Nephron progenitor cell (in vitro differentiated cells): ENCODE measurements at regions not wholly inside any gene's neighbourhood (a gene's known extent, or its start where the extent isn't known, plus 50 kb on each side); places are given as distances from the start of the nearest gene placed in this dataset.

Experiments used
- DNase-seq: peaks from one replicate; pipeline ENCODE4 v3.0.0; 2021
- H3K27ac Mint-ChIP-seq: 2 replicates; pipeline ENCODE4 v1.8.0; 2021; ENCODE audit warnings: mild to moderate bottlenecking, moderate library complexity, mixed read lengths
- H3K27me3 Mint-ChIP-seq: 2 replicates; pipeline ENCODE4 v1.8.0; 2021; ENCODE audit warnings: mild to moderate bottlenecking, low read depth, mixed read lengths; ENCODE audit not compliant: poor library complexity
- H3K36me3 Mint-ChIP-seq: 2 replicates; pipeline ENCODE4 v1.8.0; 2021; ENCODE audit warnings: low read depth, mixed read lengths
- H3K4me1 Mint-ChIP-seq: 2 replicates; pipeline ENCODE4 v1.8.0; 2021; ENCODE audit warnings: mixed read lengths
- H3K4me3 Mint-ChIP-seq: 2 replicates; pipeline ENCODE4 v1.8.0; 2021; ENCODE audit warnings: mild to moderate bottlenecking, moderate library complexity, mixed read lengths
- H3K9me3 Mint-ChIP-seq: 2 replicates; pipeline ENCODE4 v1.8.0; 2021; ENCODE audit warnings: mild to moderate bottlenecking, moderate library complexity, mixed read lengths
- TF ChIP-seq, protein P1 (sequence below): fragments of 200-600 bp; sonication (generic); IDR thresholded peaks from 2 replicates; pipeline ENCODE4 v1.5.0; 2021; ENCODE audit warnings: antibody characterized with exemption

DNA sequence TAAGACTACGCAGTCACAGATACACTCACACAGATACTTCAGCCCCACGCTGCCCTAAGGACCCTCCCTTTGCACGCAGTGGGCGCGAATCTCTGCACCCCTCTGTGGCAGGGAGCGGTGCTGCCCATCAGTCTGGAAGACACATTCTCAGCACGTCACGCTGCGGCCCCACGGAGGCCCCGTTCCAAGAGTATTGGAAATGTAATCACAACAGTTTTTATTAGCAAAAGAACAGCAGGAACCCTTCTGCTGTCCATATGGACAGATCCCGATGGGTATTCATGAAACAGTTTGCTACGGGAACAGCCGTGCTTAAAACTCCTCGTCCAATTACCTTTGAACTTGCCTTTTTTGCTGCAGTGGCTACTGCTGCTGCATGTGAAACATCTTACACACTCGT lies 131.0 kb downstream of the RPS24 start:
- peaks cover 15% of the 10 kb centered on the region for H3K27me3 Mint-ChIP-seq
- peaks cover 10% of the 10 kb centered on the region for H3K9me3 Mint-ChIP-seq
- no peak overlapping the region for H3K4me3 Mint-ChIP-seq
- TF ChIP-seq, protein P1, sequence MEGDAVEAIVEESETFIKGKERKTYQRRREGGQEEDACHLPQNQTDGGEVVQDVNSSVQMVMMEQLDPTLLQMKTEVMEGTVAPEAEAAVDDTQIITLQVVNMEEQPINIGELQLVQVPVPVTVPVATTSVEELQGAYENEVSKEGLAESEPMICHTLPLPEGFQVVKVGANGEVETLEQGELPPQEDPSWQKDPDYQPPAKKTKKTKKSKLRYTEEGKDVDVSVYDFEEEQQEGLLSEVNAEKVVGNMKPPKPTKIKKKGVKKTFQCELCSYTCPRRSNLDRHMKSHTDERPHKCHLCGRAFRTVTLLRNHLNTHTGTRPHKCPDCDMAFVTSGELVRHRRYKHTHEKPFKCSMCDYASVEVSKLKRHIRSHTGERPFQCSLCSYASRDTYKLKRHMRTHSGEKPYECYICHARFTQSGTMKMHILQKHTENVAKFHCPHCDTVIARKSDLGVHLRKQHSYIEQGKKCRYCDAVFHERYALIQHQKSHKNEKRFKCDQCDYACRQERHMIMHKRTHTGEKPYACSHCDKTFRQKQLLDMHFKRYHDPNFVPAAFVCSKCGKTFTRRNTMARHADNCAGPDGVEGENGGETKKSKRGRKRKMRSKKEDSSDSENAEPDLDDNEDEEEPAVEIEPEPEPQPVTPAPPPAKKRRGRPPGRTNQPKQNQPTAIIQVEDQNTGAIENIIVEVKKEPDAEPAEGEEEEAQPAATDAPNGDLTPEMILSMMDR = no peak
- no peak overlapping the region for H3K27ac Mint-ChIP-seq
- H3K36me3 Mint-ChIP-seq = no peaks in the 10 kb centered on the region
- peaks cover 28% of the 10 kb centered on the region for H3K4me1 Mint-ChIP-seq
- no peak for DNase-seq

- peaks cover 15% of the 10 kb centered on the region for H3K27me3 Mint-ChIP-seq
- peaks cover 28% of the 10 kb centered on the region for H3K4me1 Mint-ChIP-seq
- TF ChIP-seq, protein P1 = no peak
- DNase-seq = no peak
- peaks cover 10% of the 10 kb centered on the region for H3K9me3 Mint-ChIP-seq
- H3K4me3 Mint-ChIP-seq = no peak overlapping the region
- H3K36me3 Mint-ChIP-seq = no peaks in the 10 kb centered on the region
- H3K27ac Mint-ChIP-seq = no peak overlapping the region
Measured at GRCh38 chr10:78165172-78165571, 131.5 kb downstream of the RPS24 start.

DNA sequence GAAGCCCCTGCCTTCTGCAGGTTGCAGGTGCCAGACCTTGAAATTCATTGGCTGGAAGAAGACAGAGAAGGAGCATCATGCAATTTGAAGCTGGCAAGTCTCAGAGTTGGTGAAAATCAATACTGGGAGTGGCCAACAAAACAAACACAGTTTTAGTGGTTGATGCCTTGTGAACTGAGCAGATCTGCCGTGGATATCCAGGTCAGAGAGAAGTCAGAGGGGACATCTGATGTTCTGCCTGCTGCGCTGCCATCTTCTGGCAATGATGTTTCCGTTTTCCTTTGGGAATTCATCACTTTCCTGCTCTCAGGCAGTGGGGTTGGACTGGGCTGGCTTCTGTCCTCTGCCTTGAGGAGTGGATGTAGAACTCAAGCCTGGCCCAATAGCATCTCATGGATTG lies 132.0 kb downstream of the RPS24 start:
- no peaks in the 10 kb centered on the region for H3K36me3 Mint-ChIP-seq
- TF ChIP-seq, protein P1 = no peak
- no peak overlapping the region for H3K27ac Mint-ChIP-seq
- peaks cover 28% of the 10 kb centered on the region for H3K4me1 Mint-ChIP-seq
- peaks cover 10% of the 10 kb centered on the region for H3K9me3 Mint-ChIP-seq
- peaks cover 15% of the 10 kb centered on the region for H3K27me3 Mint-ChIP-seq
- no peak overlapping the region for H3K4me3 Mint-ChIP-seq
- DNase-seq = peak; percentile 18

DNA sequence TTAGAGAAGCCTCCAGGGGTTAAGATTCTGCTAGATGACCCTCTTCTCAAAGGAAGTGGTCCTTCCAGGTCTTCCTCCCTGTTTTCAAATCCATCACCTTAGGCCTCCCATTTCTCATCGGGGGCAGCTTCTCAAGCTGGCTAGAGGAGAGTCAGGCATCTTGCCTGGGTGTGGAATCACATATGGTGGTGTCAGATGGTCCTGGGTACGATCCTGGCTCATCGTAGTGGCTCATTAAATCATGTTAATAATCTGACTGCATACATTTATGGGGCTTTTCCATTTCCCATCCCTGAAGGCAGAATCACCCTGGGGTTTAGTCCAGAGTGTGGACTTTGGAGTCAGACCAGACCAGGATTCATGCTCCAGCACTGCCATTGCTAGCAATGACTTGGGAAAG lies 132.6 kb downstream of the RPS24 start:
- Mint-ChIP-seq H3K27me3 (peaks cover 19% of the 10 kb centered on the region), H3K36me3 (no peaks in the 10 kb centered on the region), H3K4me1 (peaks cover 24% of the 10 kb centered on the region), H3K9me3 (peaks cover 10% of the 10 kb centered on the region), H3K4me3 (no peak overlapping the region), H3K27ac (no peak overlapping the region)
- TF ChIP-seq, protein P1 = no peak
- DNase-seq = no peak

- H3K27me3 Mint-ChIP-seq = peaks cover 21% of the 10 kb centered on the region
- H3K4me3 Mint-ChIP-seq = no peak overlapping the region
- H3K36me3 Mint-ChIP-seq = no peaks in the 10 kb centered on the region
- peaks cover 29% of the 10 kb centered on the region for H3K4me1 Mint-ChIP-seq
- H3K27ac Mint-ChIP-seq = no peak overlapping the region
- TF ChIP-seq, protein P1 = no peak
- DNase-seq = no peak
- H3K9me3 Mint-ChIP-seq = no peaks in the 10 kb centered on the region
Measured at GRCh38 chr10:78169214-78169613, 135.6 kb downstream of the RPS24 start.

GRCh38 chr10:78170026-78170475 lies 136.4 kb downstream of the RPS24 start:
- Mint-ChIP-seq H3K4me3 (no peak overlapping the region), H3K4me1 (peaks cover 28% of the 10 kb centered on the region), H3K27ac (no peak overlapping the region), H3K36me3 (no peaks in the 10 kb centered on the region), H3K9me3 (no peaks in the 10 kb centered on the region), H3K27me3 (peaks cover 26% of the 10 kb centered on the region)
- TF ChIP-seq, protein P1 = no peak
- no peak for DNase-seq
